NCI-H226 (cell line): ENCODE measurements at regions not wholly inside any gene's neighbourhood (a gene's known extent, or its start where the extent isn't known, plus 50 kb on each side); places are given as distances from the start of the nearest gene placed in this dataset.
"Not testable (repeated sequence)": the region's sequence is repeated elsewhere in the genome, so short reads cannot be mapped to it uniquely, and the experiment has no call there.

Experiments
- DNase-seq: peaks from one replicate; pipeline ENCODE4 v3.0.0-alpha.2; 2015

GRCh38 chr12:14032191-14032590 is 50.8 kb upstream of the GRIN2B start:
- DNase-seq = not testable (repeated sequence)

GRCh38 chr12:14043776-14044175 is 62.4 kb upstream of the GRIN2B start:
- no peak for DNase-seq

- no peak for DNase-seq
Observed at GRCh38 chr12:14048941-14049545, 67.6 kb upstream of the GRIN2B start.

- no peak for DNase-seq
Observed at GRCh38 chr12:14057895-14058294, 76.5 kb upstream of the GRIN2B start.

GRCh38 chr12:14058717-14059116 is 77.3 kb upstream of the GRIN2B start:
- no peak for DNase-seq

GRCh38 chr12:14059548-14059947 is 78.1 kb upstream of the GRIN2B start:
- DNase-seq = no peak

- DNase-seq = no peak
Observed at GRCh38 chr12:14065616-14066015, 84.2 kb upstream of the GRIN2B start.

- DNase-seq = peak; percentile 15
Observed at GRCh38 chr12:14066021-14066420, 84.6 kb upstream of the GRIN2B start.

GRCh38 chr12:14068961-14069360 is 87.6 kb upstream of the GRIN2B start:
- DNase-seq = no peak

- no peak for DNase-seq
Observed at GRCh38 chr12:14071833-14072232, 90.4 kb upstream of the GRIN2B start.

GRCh38 chr12:14072987-14073386 is 91.6 kb upstream of the GRIN2B start:
- DNase-seq = no peak

- no peak for DNase-seq
Observed at GRCh38 chr12:14075797-14076393, 94.5 kb upstream of the GRIN2B start.

- DNase-seq = no peak
Observed at GRCh38 chr12:14076538-14076937, 95.1 kb upstream of the GRIN2B start.

- no peak for DNase-seq
Observed at GRCh38 chr12:14086838-14087237, 105.4 kb upstream of the GRIN2B start.

- DNase-seq = no peak
Observed at GRCh38 chr12:14099994-14100393, 118.6 kb upstream of the GRIN2B start.

GRCh38 chr12:14101556-14101955 is 120.2 kb upstream of the GRIN2B start:
- DNase-seq = not testable (repeated sequence)

- DNase-seq = no peak
Observed at GRCh38 chr12:14111230-14111865, 129.9 kb upstream of the GRIN2B start.

GRCh38 chr12:14113031-14113430 is 131.6 kb upstream of the GRIN2B start:
- no peak for DNase-seq

- no peak for DNase-seq
Observed at GRCh38 chr12:14126692-14127091, 145.3 kb upstream of the GRIN2B start.

- no peak for DNase-seq
Observed at GRCh38 chr12:14129611-14130195, 148.3 kb upstream of the GRIN2B start.

GRCh38 chr12:14135996-14136395 is 154.6 kb upstream of the GRIN2B start:
- no peak for DNase-seq

GRCh38 chr12:14138495-14138894 is 157.1 kb upstream of the GRIN2B start:
- DNase-seq = no peak

GRCh38 chr12:14148489-14149270 is 167.3 kb upstream of the GRIN2B start:
- no peak for DNase-seq
